Endodermal cell (in vitro differentiated cells): ENCODE measurements at regions not wholly inside any gene's neighbourhood (a gene's known extent, or its start where the extent isn't known, plus 50 kb on each side); places are given as distances from the start of the nearest gene placed in this dataset.

Source experiments
- DNase-seq: peaks from one replicate; pipeline ENCODE4 v3.0.0-alpha.2; 2017
- H3K27ac ChIP-seq: 2 replicates; pipeline ENCODE4 v1.5.1; 2013; ENCODE audit warnings: mild to moderate bottlenecking, low read depth, low read length, moderate library complexity
- H3K27me3 ChIP-seq: 2 replicates; pipeline ENCODE4 v1.6.1; 2013; ENCODE audit warnings: mild to moderate bottlenecking, low read length, moderate library complexity; ENCODE audit not compliant: insufficient read depth, control insufficient read depth, poor library complexity, severe bottlenecking
- H3K36me3 ChIP-seq: 2 replicates; pipeline ENCODE4 v1.7.0; 2013; ENCODE audit warnings: mild to moderate bottlenecking, low read length, moderate library complexity; ENCODE audit not compliant: control insufficient read depth, insufficient read depth
- H3K4me1 ChIP-seq: one replicate; pipeline ENCODE4 v1.7.0; 2013; ENCODE audit warnings: low read length; ENCODE audit not compliant: control insufficient read depth, insufficient read depth
- H3K4me3 ChIP-seq: 2 replicates; pipeline ENCODE4 v1.5.1; 2013; ENCODE audit warnings: mild to moderate bottlenecking, low read length, moderate library complexity
- H3K9ac ChIP-seq: 2 replicates; pipeline ENCODE4 v1.6.1; 2013; ENCODE audit warnings: mild to moderate bottlenecking, low read length, moderate library complexity; ENCODE audit not compliant: poor library complexity, severe bottlenecking; ENCODE audit errors: extremely low read depth
- H3K9me3 ChIP-seq: 2 replicates; pipeline ENCODE4 v1.6.1; 2013; ENCODE audit warnings: mild to moderate bottlenecking, low read length, moderate library complexity; ENCODE audit not compliant: control insufficient read depth
- H3K27ac Mint-ChIP-seq: 2 replicates; pipeline ENCODE4 v1.8.0; 2020; ENCODE audit warnings: mixed read lengths
- H3K27me3 Mint-ChIP-seq: 2 replicates; pipeline ENCODE4 v1.8.0; 2021; ENCODE audit warnings: mild to moderate bottlenecking, mixed read lengths; ENCODE audit not compliant: insufficient read depth
- H3K36me3 Mint-ChIP-seq: 2 replicates; pipeline ENCODE4 v1.8.0; 2020; ENCODE audit warnings: low read depth, mixed read lengths
- H3K4me1 Mint-ChIP-seq: 2 replicates; pipeline ENCODE4 v1.8.0; 2020; ENCODE audit warnings: mixed read lengths
- H3K4me3 Mint-ChIP-seq: 2 replicates; pipeline ENCODE4 v1.8.0; 2020; ENCODE audit warnings: mild to moderate bottlenecking, moderate library complexity, mixed read lengths
- H3K9me3 Mint-ChIP-seq: 2 replicates; pipeline ENCODE4 v1.8.0; 2020; ENCODE audit warnings: mild to moderate bottlenecking, mixed read lengths
- WGBS, 2 experiments: methylation state at CpG; one replicate each; pipeline versions ENCODE4 v1.1.5 to v1.1.7; 2013; ENCODE audit warnings: missing lambda C conversion rate in 2 of 2, mixed read lengths in 1 of 2; ENCODE audit not compliant: insufficient coverage in 1 of 2, insufficient read length in 1 of 2; 5-methylcytosine and 5-hydroxymethylcytosine counted together
- TF ChIP-seq, protein P1 (sequence below): fragments of 200-600 bp; sonication (generic); conservative IDR thresholded peaks from 2 replicates; pipeline ENCODE4 v1.5.0; 2021; ENCODE audit warnings: antibody characterized with exemption, mild to moderate bottlenecking

DNA sequence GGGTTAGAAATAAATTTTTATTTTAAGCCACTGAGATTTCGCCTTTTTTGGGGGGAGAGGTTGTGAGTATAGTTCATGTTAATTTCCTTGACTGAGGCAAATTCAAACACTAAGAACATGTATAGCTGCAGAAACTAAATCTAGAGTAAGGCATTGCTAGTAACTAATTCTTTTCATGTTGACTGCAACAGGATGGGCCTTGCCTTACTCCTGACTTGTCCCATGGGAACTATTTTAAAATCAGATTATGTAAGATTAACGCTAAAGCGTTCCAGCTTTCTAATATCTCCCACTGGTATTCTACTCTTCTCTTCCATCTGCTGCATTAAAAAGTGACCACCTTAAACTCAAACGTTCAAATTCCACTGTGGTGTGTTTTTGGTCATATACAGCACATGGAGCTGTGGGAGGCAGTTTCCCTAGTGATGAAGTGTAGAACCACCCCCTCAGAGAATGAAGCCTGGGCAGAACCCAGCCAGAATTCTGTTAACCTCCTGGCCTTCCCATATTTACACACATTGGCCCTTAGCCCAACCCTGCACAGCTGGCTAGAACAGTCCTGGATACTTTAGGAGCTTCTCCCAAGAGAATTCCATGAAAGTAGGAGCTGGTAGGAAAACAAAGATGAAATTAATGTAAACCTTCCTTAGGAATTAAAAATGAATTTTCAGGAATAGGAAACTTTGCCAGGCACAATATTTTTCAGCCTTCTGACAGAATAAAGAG is 687.8 kb downstream of the SLC4A3 start:
- DNase-seq = no peak
- H3K27ac Mint-ChIP-seq = no peak overlapping the region
- no peaks in the 10 kb centered on the region for H3K36me3 Mint-ChIP-seq
- no peaks in the 10 kb centered on the region for H3K27me3 Mint-ChIP-seq
- Histone ChIP-seq H3K4me3 (no peak overlapping the region), H3K9ac (no peak overlapping the region), H3K9me3 (no peaks in the 10 kb centered on the region), H3K36me3 (no peaks in the 10 kb centered on the region), H3K4me1 (no peaks in the 10 kb centered on the region), H3K27me3 (no peaks in the 10 kb centered on the region), H3K27ac (no peak overlapping the region)
- no peak overlapping the region for H3K4me3 Mint-ChIP-seq
- no peaks in the 10 kb centered on the region for H3K9me3 Mint-ChIP-seq
- TF ChIP-seq, protein P1, sequence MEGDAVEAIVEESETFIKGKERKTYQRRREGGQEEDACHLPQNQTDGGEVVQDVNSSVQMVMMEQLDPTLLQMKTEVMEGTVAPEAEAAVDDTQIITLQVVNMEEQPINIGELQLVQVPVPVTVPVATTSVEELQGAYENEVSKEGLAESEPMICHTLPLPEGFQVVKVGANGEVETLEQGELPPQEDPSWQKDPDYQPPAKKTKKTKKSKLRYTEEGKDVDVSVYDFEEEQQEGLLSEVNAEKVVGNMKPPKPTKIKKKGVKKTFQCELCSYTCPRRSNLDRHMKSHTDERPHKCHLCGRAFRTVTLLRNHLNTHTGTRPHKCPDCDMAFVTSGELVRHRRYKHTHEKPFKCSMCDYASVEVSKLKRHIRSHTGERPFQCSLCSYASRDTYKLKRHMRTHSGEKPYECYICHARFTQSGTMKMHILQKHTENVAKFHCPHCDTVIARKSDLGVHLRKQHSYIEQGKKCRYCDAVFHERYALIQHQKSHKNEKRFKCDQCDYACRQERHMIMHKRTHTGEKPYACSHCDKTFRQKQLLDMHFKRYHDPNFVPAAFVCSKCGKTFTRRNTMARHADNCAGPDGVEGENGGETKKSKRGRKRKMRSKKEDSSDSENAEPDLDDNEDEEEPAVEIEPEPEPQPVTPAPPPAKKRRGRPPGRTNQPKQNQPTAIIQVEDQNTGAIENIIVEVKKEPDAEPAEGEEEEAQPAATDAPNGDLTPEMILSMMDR = no peak
- 94 to 100% methylated on average over 2 to 4 of the region's 4 CpGs for WGBS, 2 experiments
- no peaks in the 10 kb centered on the region for H3K4me1 Mint-ChIP-seq

DNA sequence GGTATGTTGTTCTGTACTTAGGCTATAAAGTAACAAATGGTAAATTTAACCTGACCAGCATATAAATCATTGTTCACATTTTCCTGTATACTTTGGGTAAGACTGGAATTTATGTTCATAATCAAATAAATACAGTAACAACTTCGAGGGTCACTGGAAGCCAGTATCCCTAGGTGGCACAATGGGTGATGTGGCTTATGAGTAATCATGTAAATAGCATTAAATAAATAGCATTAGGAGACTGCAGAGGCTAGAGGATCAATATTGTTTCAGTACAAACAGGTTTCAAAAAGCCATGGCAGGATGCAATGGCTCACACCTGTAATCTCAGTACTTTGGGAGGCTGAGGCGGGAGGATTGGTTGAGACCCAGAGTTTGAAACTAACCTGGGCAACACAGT is 690.6 kb downstream of the SLC4A3 start:
- Histone ChIP-seq H3K36me3 (no peaks in the 10 kb centered on the region), H3K27me3 (no peaks in the 10 kb centered on the region), H3K9me3 (no peaks in the 10 kb centered on the region), H3K9ac (no peak overlapping the region), H3K4me1 (no peaks in the 10 kb centered on the region), H3K27ac (no peak overlapping the region), H3K4me3 (no peak overlapping the region)
- TF ChIP-seq, protein P1 = no peak
- 67% methylated on average over 2 of the region's 2 CpGs; no CpG with 5 or more reads in 1 of the 2 experiments for WGBS, 2 experiments
- H3K36me3 Mint-ChIP-seq = no peaks in the 10 kb centered on the region
- no peaks in the 10 kb centered on the region for H3K9me3 Mint-ChIP-seq
- no peak overlapping the region for H3K4me3 Mint-ChIP-seq
- no peaks in the 10 kb centered on the region for H3K4me1 Mint-ChIP-seq
- no peak overlapping the region for H3K27ac Mint-ChIP-seq
- no peak for DNase-seq
- no peaks in the 10 kb centered on the region for H3K27me3 Mint-ChIP-seq

DNA sequence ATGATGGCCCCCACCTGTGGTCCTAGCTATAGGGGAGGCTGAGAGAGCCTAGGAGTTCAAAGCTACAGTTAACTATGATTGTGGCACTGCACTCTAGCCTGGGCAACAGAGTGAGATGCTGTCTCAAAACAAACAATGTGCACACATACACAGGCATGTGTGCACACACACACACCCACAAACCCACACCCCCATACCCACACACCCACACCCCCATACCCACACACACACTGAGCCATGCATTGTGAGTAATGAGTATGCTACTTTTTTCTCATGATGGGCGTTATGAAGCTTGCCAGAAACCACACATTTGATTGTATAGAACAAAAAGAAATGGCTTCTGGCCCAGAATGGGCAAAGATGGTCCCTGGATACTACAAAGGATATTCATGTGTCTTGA is 691.1 kb downstream of the SLC4A3 start:
- Histone ChIP-seq H3K4me3 (no peak overlapping the region), H3K36me3 (no peaks in the 10 kb centered on the region), H3K27me3 (no peaks in the 10 kb centered on the region), H3K4me1 (no peaks in the 10 kb centered on the region), H3K9ac (no peak overlapping the region), H3K9me3 (no peaks in the 10 kb centered on the region), H3K27ac (no peak overlapping the region)
- Mint-ChIP-seq H3K9me3 (no peaks in the 10 kb centered on the region), H3K4me1 (no peaks in the 10 kb centered on the region), H3K27me3 (no peaks in the 10 kb centered on the region), H3K27ac (no peak overlapping the region), H3K4me3 (no peak overlapping the region), H3K36me3 (no peaks in the 10 kb centered on the region)
- TF ChIP-seq, protein P1 = no peak
- WGBS, 2 experiments = 41% methylated on average over 1 of the region's 1 CpG; no CpG with 5 or more reads in 1 of the 2 experiments
- DNase-seq = no peak
